Smooth muscle cell (in vitro differentiated cells): ENCODE measurements at regions not wholly inside any gene's neighbourhood (a gene's known extent, or its start where the extent isn't known, plus 50 kb on each side); places are given as distances from the start of the nearest gene placed in this dataset.

Experiments used
- DNase-seq: peaks from one replicate; lab custom pipeline; 2025; ENCODE audit not compliant: unreplicated experiment; lab: John Stamatoyannopoulos, UW
- H2AFZ ChIP-seq: fragments of 200-600 bp; sonication (generic); 2 replicates; pipeline ENCODE4 v1.6.0; 2016; ENCODE audit warnings: antibody characterized with exemption, low read depth, mild to moderate bottlenecking
- H3F3A ChIP-seq: fragments of 200-600 bp; sonication (generic); 2 replicates; pipeline ENCODE4 v1.6.0; 2017; ENCODE audit warnings: antibody characterized with exemption, low read depth
- H3K27ac ChIP-seq: fragments of 200-600 bp; sonication (generic); 2 replicates; pipeline ENCODE4 v1.5.1; 2016; ENCODE audit warnings: low read depth, mild to moderate bottlenecking
- H3K27me3 ChIP-seq: fragments of 200-600 bp; sonication (generic); 2 replicates; pipeline ENCODE4 v1.6.1; 2016; ENCODE audit warnings: low read depth, mild to moderate bottlenecking
- H3K36me3 ChIP-seq: fragments of 200-600 bp; sonication (generic); 2 replicates; pipeline ENCODE4 v1.5.1; 2016; ENCODE audit warnings: low read depth
- H3K4me1 ChIP-seq: fragments of 200-600 bp; sonication (generic); 2 replicates; pipeline ENCODE4 v1.5.1; 2016; ENCODE audit warnings: low read depth
- H3K4me2 ChIP-seq: fragments of 200-600 bp; sonication (generic); 2 replicates; pipeline ENCODE4 v1.6.0; 2016; ENCODE audit warnings: mild to moderate bottlenecking
- H3K4me3 ChIP-seq: fragments of 200-600 bp; sonication (generic); 2 replicates; pipeline ENCODE4 v1.5.1; 2016; ENCODE audit warnings: mild to moderate bottlenecking
- H3K79me2 ChIP-seq: fragments of 200-600 bp; sonication (generic); 2 replicates; pipeline ENCODE4 v1.6.0; 2016; ENCODE audit warnings: low read depth, mild to moderate bottlenecking
- H3K9ac ChIP-seq: fragments of 200-600 bp; sonication (generic); 2 replicates; pipeline ENCODE4 v1.6.0; 2016; ENCODE audit warnings: low read depth
- H3K9me3 ChIP-seq: fragments of 200-600 bp; sonication (generic); replicated peaks from 2 replicates; pipeline ENCODE4 v1.5.1; 2016; ENCODE audit warnings: low read depth
- H4K20me1 ChIP-seq: fragments of 200-600 bp; sonication (generic); 2 replicates; pipeline ENCODE4 v1.6.0; 2016; ENCODE audit warnings: low read depth
- CTCF ChIP-seq: fragments of 200-600 bp; sonication (generic); IDR thresholded peaks from 2 replicates; pipeline ENCODE4 v1.5.1; 2017; ENCODE audit warnings: borderline replicate concordance, mild to moderate bottlenecking, antibody characterized with exemption; ENCODE audit not compliant: insufficient read depth, poor library complexity, severe bottlenecking
- WGBS: methylation state at CpG from one replicate; pipeline ENCODE4 v1.1.7; 2016; ENCODE audit warnings: low lambda C conversion rate; 5-methylcytosine and 5-hydroxymethylcytosine counted together

- no peak overlapping the region for H3K4me3 ChIP-seq
- H4K20me1 ChIP-seq: no peaks in the 10 kb centered on the region
- no peaks in the 10 kb centered on the region for H3F3A ChIP-seq
- no peak for DNase-seq
- H2AFZ ChIP-seq: no peak overlapping the region
- no peak overlapping the region for H3K27ac ChIP-seq
- no peak for TF ChIP-seq CTCF
- H3K9me3 ChIP-seq: no peaks in the 10 kb centered on the region
- H3K9ac ChIP-seq: no peak overlapping the region
- H3K36me3 ChIP-seq: no peaks in the 10 kb centered on the region
- no peaks in the 10 kb centered on the region for H3K4me1 ChIP-seq
- no peaks in the 10 kb centered on the region for H3K27me3 ChIP-seq
- no peak overlapping the region for H3K4me2 ChIP-seq
- no peaks in the 10 kb centered on the region for H3K79me2 ChIP-seq
- 85% methylated on average over 5 of the region's 5 CpGs for WGBS
Observed at GRCh38 chr5:17832949-17833745, 198.9 kb downstream of the TAF11L14 start.

- Histone ChIP-seq H3F3A (no peaks in the 10 kb centered on the region), H3K79me2 (no peaks in the 10 kb centered on the region), H3K4me1 (no peaks in the 10 kb centered on the region), H3K9ac (no peak overlapping the region), H3K9me3 (no peaks in the 10 kb centered on the region), H3K36me3 (no peaks in the 10 kb centered on the region), H3K4me2 (no peak overlapping the region), H2AFZ (no peak overlapping the region), H3K27ac (no peak overlapping the region), H3K27me3 (no peaks in the 10 kb centered on the region), H4K20me1 (no peaks in the 10 kb centered on the region), H3K4me3 (no peak overlapping the region)
- WGBS: 92% methylated on average over 2 of the region's 2 CpGs
- no peak for DNase-seq
- no peak for TF ChIP-seq CTCF
Observed at GRCh38 chr5:17837757-17838156, 203.5 kb downstream of the TAF11L14 start.

- Histone ChIP-seq H3K27ac (no peak overlapping the region), H3K4me1 (no peaks in the 10 kb centered on the region), H3K4me2 (no peak overlapping the region), H3K36me3 (no peaks in the 10 kb centered on the region), H3K9ac (no peak overlapping the region), H4K20me1 (no peaks in the 10 kb centered on the region), H2AFZ (no peak overlapping the region), H3K79me2 (no peaks in the 10 kb centered on the region), H3F3A (no peaks in the 10 kb centered on the region), H3K4me3 (no peak overlapping the region), H3K9me3 (no peaks in the 10 kb centered on the region), H3K27me3 (no peaks in the 10 kb centered on the region)
- 27% methylated on average over 3 of the region's 3 CpGs for WGBS
- DNase-seq: no peak
- no peak for TF ChIP-seq CTCF
Observed at GRCh38 chr5:17838469-17838868, 204.2 kb downstream of the TAF11L14 start.

GRCh38 chr5:17839848-17840247 is 205.6 kb downstream of the TAF11L14 start:
- H3K27ac ChIP-seq: no peak overlapping the region
- no peak overlapping the region for H2AFZ ChIP-seq
- no peak overlapping the region for H3K9ac ChIP-seq
- H3K27me3 ChIP-seq: no peaks in the 10 kb centered on the region
- H3K36me3 ChIP-seq: no peaks in the 10 kb centered on the region
- H3K4me3 ChIP-seq: no peak overlapping the region
- H4K20me1 ChIP-seq: no peaks in the 10 kb centered on the region
- no peak overlapping the region for H3K4me2 ChIP-seq
- H3K79me2 ChIP-seq: no peaks in the 10 kb centered on the region
- H3K4me1 ChIP-seq: no peaks in the 10 kb centered on the region
- no peaks in the 10 kb centered on the region for H3K9me3 ChIP-seq
- DNase-seq: no peak
- no peaks in the 10 kb centered on the region for H3F3A ChIP-seq
- TF ChIP-seq CTCF: no peak
